MM.1S (cell line): ENCODE measurements at regions not wholly inside any gene's neighbourhood (a gene's known extent, or its start where the extent isn't known, plus 50 kb on each side); places are given as distances from the start of the nearest gene placed in this dataset.
"Not testable (repeated sequence)": the region's sequence is repeated elsewhere in the genome, so short reads cannot be mapped to it uniquely, and the experiment has no call there.

Experiments
- DNase-seq: peaks from one replicate; pipeline ENCODE4 v3.0.0-alpha.2; 2015
- H2AFZ ChIP-seq: fragments of 300-600 bp; sonication (generic); 2 replicates; pipeline ENCODE4 v1.6.0; 2016; ENCODE audit warnings: antibody characterized with exemption, low read length
- H3F3A ChIP-seq: fragments of 300-600 bp; sonication (generic); 2 replicates; pipeline ENCODE4 v1.6.1; 2016; ENCODE audit warnings: mild to moderate bottlenecking, antibody characterized with exemption, low read length, moderate library complexity, mixed read lengths; ENCODE audit not compliant: insufficient read depth
- H3K27ac ChIP-seq: fragments of 300-600 bp; sonication (generic); 2 replicates; pipeline ENCODE4 v1.5.1; 2016; ENCODE audit warnings: mild to moderate bottlenecking, low read length
- H3K27me3 ChIP-seq: fragments of 300-600 bp; sonication (generic); replicated peaks from 2 replicates; pipeline ENCODE4 v1.6.0; 2016; ENCODE audit warnings: low read length; ENCODE audit not compliant: insufficient read depth
- H3K36me3 ChIP-seq: fragments of 300-600 bp; sonication (generic); replicated peaks from 2 replicates; pipeline ENCODE4 v1.6.1; 2016; ENCODE audit warnings: mild to moderate bottlenecking, low read length, mixed read lengths; ENCODE audit not compliant: insufficient read depth
- H3K4me1 ChIP-seq: fragments of 300-600 bp; sonication (generic); 2 replicates; pipeline ENCODE4 v1.6.1; 2016; ENCODE audit warnings: low read length, mixed read lengths
- H3K4me2 ChIP-seq: fragments of 300-600 bp; sonication (generic); 2 replicates; pipeline ENCODE4 v1.6.0; 2016; ENCODE audit warnings: low read depth, low read length
- H3K4me3 ChIP-seq: fragments of 300-600 bp; sonication (generic); 2 replicates; pipeline ENCODE4 v1.5.1; 2016; ENCODE audit warnings: low read length, mixed read lengths
- H3K79me2 ChIP-seq: fragments of 300-600 bp; sonication (generic); 2 replicates; pipeline ENCODE4 v1.6.1; 2016; ENCODE audit warnings: mixed run types, low read length, mixed read lengths
- H3K9ac ChIP-seq: fragments of 300-600 bp; sonication (generic); 2 replicates; pipeline ENCODE4 v1.6.1; 2016; ENCODE audit warnings: low read length, mixed read lengths
- H3K9me2 ChIP-seq: fragments of 300-600 bp; sonication (generic); replicated peaks from 2 replicates; pipeline ENCODE4 v1.6.1; 2016; ENCODE audit warnings: mild to moderate bottlenecking, low read length, mixed read lengths; ENCODE audit not compliant: insufficient read depth
- H3K9me3 ChIP-seq: fragments of 300-600 bp; sonication (generic); replicated peaks from 2 replicates; pipeline ENCODE4 v1.6.1; 2016; ENCODE audit warnings: mild to moderate bottlenecking, low read length, mixed read lengths; ENCODE audit not compliant: insufficient read depth
- H4K20me1 ChIP-seq: fragments of 300-600 bp; sonication (generic); 2 replicates; pipeline ENCODE4 v1.6.1; 2016; ENCODE audit warnings: mild to moderate bottlenecking, low read length, moderate library complexity, mixed read lengths; ENCODE audit not compliant: insufficient read depth
- EZH2 ChIP-seq: fragments of 300-600 bp; sonication (generic); optimal IDR thresholded peaks from 2 replicates; pipeline ENCODE3; 2017; ENCODE audit warnings: low read depth, mild to moderate bottlenecking, antibody characterized with exemption, low read length, mixed read lengths
- EZH2phosphoT487 ChIP-seq: fragments of 300-600 bp; sonication (generic); IDR thresholded peaks from 2 replicates; pipeline ENCODE4 v1.6.1; 2018; ENCODE audit warnings: antibody characterized with exemption, low read length
- TF ChIP-seq, protein P1 (sequence below): fragments of 300-600 bp; sonication (generic); IDR thresholded peaks from 2 replicates; pipeline ENCODE4 v1.5.1; 2016; ENCODE audit warnings: antibody characterized with exemption, low read length, mixed read lengths

DNA sequence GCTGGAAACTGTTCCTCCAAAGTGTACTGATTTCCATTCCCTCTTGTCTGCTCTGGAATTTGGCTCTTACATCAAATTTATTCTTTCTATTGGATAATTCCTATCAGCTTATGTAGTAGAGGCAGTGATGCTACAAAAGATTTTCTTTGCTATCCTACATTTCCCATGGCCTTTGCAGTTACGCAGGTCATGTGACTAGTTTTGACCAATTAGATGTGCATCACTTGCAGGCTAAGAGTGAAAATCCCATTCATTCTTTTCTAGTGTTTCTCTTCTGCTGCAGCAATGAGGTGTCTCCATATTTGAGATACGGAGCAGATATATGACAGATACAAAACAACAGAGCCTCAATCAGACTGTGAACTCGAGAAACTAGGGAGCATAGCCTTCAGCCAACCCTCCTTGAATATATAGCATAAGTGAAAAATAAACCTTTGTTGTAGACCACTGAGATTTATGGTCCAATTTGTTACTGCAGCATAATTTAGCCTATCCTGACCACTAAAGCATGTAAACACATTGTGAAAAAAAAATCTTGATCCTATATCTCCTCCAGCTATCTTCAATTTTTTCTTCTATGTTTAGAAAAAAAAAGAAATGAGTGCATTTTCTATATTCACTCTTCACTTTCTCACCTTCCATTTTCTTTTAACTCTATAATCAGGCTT lies 102.0 kb downstream of the HNMT start:
- no peaks in the 10 kb centered on the region for H3K36me3 ChIP-seq
- no peaks in the 10 kb centered on the region for H3K9me2 ChIP-seq
- H3K27ac ChIP-seq, result no peak overlapping the region
- no peak for DNase-seq
- H3K79me2 ChIP-seq, result no peaks in the 10 kb centered on the region
- no peak for TF ChIP-seq EZH2phosphoT487
- TF ChIP-seq EZH2, result no peak
- TF ChIP-seq, protein P1, sequence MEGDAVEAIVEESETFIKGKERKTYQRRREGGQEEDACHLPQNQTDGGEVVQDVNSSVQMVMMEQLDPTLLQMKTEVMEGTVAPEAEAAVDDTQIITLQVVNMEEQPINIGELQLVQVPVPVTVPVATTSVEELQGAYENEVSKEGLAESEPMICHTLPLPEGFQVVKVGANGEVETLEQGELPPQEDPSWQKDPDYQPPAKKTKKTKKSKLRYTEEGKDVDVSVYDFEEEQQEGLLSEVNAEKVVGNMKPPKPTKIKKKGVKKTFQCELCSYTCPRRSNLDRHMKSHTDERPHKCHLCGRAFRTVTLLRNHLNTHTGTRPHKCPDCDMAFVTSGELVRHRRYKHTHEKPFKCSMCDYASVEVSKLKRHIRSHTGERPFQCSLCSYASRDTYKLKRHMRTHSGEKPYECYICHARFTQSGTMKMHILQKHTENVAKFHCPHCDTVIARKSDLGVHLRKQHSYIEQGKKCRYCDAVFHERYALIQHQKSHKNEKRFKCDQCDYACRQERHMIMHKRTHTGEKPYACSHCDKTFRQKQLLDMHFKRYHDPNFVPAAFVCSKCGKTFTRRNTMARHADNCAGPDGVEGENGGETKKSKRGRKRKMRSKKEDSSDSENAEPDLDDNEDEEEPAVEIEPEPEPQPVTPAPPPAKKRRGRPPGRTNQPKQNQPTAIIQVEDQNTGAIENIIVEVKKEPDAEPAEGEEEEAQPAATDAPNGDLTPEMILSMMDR, result no peak
- H3K9ac ChIP-seq, result no peak overlapping the region
- no peaks in the 10 kb centered on the region for H3F3A ChIP-seq
- no peaks in the 10 kb centered on the region for H3K4me1 ChIP-seq
- H3K4me3 ChIP-seq, result no peak overlapping the region
- no peak overlapping the region for H2AFZ ChIP-seq
- H3K4me2 ChIP-seq, result no peak overlapping the region
- H4K20me1 ChIP-seq, result no peaks in the 10 kb centered on the region
- no peaks in the 10 kb centered on the region for H3K9me3 ChIP-seq
- no peaks in the 10 kb centered on the region for H3K27me3 ChIP-seq

DNA sequence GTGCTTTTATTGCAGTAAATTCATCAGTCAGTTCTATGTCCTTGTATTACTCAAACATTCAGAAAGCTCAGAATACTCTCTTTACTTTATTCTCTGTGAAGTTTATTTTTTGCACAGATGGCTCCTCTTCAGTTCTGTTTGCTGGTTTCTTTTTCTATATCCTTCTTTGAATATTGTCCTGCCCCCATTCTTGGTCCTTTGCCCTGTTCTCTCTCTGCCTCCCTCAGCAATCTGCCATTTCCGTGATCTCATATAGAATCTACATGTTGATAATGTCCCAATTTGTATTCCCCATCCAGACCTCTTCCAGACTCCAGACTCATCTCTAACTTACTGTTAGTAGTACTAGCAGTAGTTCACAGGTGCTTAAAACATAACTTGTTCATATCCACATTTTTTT lies 102.6 kb downstream of the HNMT start:
- Histone ChIP-seq H4K20me1 (no peaks in the 10 kb centered on the region), H3K9ac (no peak overlapping the region), H3K36me3 (no peaks in the 10 kb centered on the region), H3F3A (no peaks in the 10 kb centered on the region), H3K4me1 (no peaks in the 10 kb centered on the region), H2AFZ (no peak overlapping the region), H3K4me3 (no peak overlapping the region), H3K9me3 (no peaks in the 10 kb centered on the region), H3K9me2 (no peaks in the 10 kb centered on the region), H3K27me3 (no peaks in the 10 kb centered on the region), H3K4me2 (no peak overlapping the region), H3K27ac (no peak overlapping the region), H3K79me2 (no peaks in the 10 kb centered on the region)
- TF ChIP-seq, protein P1, result no peak
- TF ChIP-seq EZH2, result no peak
- TF ChIP-seq EZH2phosphoT487, result no peak
- no peak for DNase-seq

DNA sequence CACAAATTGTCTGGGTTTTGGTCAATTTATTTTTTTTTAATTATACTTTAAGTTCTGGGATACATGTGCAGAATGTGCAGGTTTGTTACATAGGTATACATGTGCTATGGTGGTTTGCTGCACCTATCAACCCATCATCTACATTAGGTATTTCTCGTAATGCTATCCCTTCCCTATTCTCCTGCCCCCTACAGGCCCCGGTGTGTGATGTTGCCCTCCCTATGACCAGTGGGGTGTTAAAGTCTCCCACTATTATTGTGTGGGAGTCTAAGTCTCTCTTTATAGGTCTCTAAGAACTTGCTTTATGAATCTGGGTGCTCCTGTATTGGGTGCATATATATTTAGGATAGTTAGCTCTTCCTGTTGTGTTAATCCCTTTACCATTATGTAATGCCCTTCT lies 104.4 kb downstream of the HNMT start:
- DNase-seq, H3K9ac ChIP-seq: not testable (repeated sequence)

GRCh38 chr2:138071042-138071719 lies 106.9 kb downstream of the HNMT start:
- H3K27me3 ChIP-seq, DNase-seq, H3K4me1 ChIP-seq: not testable (repeated sequence)

More for the DNA sequence above, 104.4 kb downstream of the HNMT start:
- not testable (repeated sequence) for H3K27me3 ChIP-seq, H3K27ac ChIP-seq, H3K9me2 ChIP-seq, H3K4me2 ChIP-seq, H2AFZ ChIP-seq, H3K79me2 ChIP-seq, H3K36me3 ChIP-seq, H3K4me3 ChIP-seq, H3K9me3 ChIP-seq, H4K20me1 ChIP-seq, H3F3A ChIP-seq, H3K4me1 ChIP-seq

More at GRCh38 chr2:138071042-138071719, 106.9 kb downstream of the HNMT start:
- not testable (repeated sequence) for H3K79me2 ChIP-seq, H3K4me2 ChIP-seq, H3K36me3 ChIP-seq, H3F3A ChIP-seq, H3K9me2 ChIP-seq, H3K9ac ChIP-seq, H2AFZ ChIP-seq, H3K4me3 ChIP-seq, H3K9me3 ChIP-seq, H4K20me1 ChIP-seq, H3K27ac ChIP-seq
